ENCODE measurements at regions not wholly inside any gene's neighbourhood (a gene's known extent, or its start where the extent isn't known, plus 50 kb on each side); places are given as distances from the start of the nearest gene placed in this dataset.

DNA sequence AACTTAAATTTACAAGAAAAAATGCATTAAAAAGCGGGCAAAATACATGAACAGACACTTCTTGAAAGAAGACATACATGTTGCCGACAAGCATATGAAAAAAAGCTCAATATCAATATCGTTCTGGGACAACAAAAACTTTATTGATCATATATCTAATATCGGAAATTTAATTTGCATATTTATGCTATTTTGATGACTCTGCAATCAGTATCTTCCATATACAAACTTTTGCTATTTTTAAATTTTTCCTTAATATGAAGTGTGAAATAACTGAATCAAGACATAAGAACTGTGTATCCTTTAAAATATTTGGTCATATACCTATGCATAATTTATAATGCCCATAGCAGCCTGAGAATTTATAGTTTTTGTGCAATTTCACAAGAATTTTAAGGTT, 224.6 kb downstream of the ALX1 start:
- no peak overlapping the region for H2AFZ ChIP-seq (ENCODE audit: low read length)
- H3K4me2 ChIP-seq (ENCODE audit: low read length): no peak overlapping the region
- POLR2A ChIA-PET: interaction anchor here (0.6 kb wide), 1 partner anchor 996 kb away, joined by 3 read pairs; no protein-coding TSS in a partner anchor
- no peak for DNase-seq (ENCODE audit: low spot score)
- no peaks in the 10 kb centered on the region for H3K4me1 ChIP-seq (ENCODE audit: insufficient read depth, low read length, poor library complexity, severe bottlenecking)
- H3K79me2 ChIP-seq (ENCODE audit: insufficient read depth, low read depth, low read length): no peaks in the 10 kb centered on the region
- no peaks in the 10 kb centered on the region for H3K9me3 ChIP-seq (ENCODE audit: low read length)
- H4K20me1 ChIP-seq (ENCODE audit: insufficient read depth, low read length): no peaks in the 10 kb centered on the region
- no peaks in the 10 kb centered on the region for H3K36me3 ChIP-seq (ENCODE audit: insufficient read depth, low read length)
- BruUV-seq (replicated peaks): no TSS peak
- no peaks in the 10 kb centered on the region for H3K9me2 ChIP-seq (ENCODE audit: insufficient read depth, low read length)
- intact Hi-C loops (cut with micrococcal nuclease; ENCODE audit: unreplicated experiment): no loop called here
- no peak overlapping the region for H3K4me3 ChIP-seq (ENCODE audit: low read depth, low read length, poor library complexity, severe bottlenecking)
- H3K27ac ChIP-seq (ENCODE audit: low read depth, low read length, poor library complexity, severe bottlenecking): no peak overlapping the region
- no peak for TF ChIP-seq EZH2phosphoT487 (IDR thresholded peaks at IDR 0.05; ENCODE audit: borderline replicate concordance, low read depth, low read length)
- TF ChIP-seq, protein P1, sequence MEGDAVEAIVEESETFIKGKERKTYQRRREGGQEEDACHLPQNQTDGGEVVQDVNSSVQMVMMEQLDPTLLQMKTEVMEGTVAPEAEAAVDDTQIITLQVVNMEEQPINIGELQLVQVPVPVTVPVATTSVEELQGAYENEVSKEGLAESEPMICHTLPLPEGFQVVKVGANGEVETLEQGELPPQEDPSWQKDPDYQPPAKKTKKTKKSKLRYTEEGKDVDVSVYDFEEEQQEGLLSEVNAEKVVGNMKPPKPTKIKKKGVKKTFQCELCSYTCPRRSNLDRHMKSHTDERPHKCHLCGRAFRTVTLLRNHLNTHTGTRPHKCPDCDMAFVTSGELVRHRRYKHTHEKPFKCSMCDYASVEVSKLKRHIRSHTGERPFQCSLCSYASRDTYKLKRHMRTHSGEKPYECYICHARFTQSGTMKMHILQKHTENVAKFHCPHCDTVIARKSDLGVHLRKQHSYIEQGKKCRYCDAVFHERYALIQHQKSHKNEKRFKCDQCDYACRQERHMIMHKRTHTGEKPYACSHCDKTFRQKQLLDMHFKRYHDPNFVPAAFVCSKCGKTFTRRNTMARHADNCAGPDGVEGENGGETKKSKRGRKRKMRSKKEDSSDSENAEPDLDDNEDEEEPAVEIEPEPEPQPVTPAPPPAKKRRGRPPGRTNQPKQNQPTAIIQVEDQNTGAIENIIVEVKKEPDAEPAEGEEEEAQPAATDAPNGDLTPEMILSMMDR (conservative IDR thresholded peaks at IDR 0.05; ENCODE audit: low read length): no peak
- CTCF ChIA-PET (ENCODE audit: unreplicated experiment): no interaction called here

DNA sequence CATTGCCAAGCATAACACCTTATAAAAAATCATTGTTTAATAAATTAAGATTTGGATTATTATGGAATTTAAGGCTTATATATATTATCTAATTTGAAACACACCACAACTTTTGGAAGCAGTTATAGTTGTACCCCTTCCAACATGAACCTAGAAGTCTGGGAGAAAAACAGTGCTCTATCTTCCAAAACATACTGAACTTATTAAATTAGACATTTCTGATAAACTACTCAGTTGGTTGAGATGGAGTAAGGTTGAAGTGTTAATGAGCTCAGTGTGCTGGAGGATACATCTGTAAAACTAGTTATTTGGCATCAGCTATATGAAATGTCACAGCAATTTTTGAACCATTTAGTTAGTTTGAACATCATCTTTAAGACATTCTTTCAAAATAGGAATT, 227.4 kb downstream of the ALX1 start:
- Histone ChIP-seq H4K20me1 (ENCODE audit: insufficient read depth, low read length) (no peaks in the 10 kb centered on the region), H3K27ac (ENCODE audit: low read depth, low read length, poor library complexity, severe bottlenecking) (no peak overlapping the region), H2AFZ (ENCODE audit: low read length) (no peak overlapping the region), H3K4me3 (ENCODE audit: low read depth, low read length, poor library complexity, severe bottlenecking) (no peak overlapping the region), H3K9me2 (ENCODE audit: insufficient read depth, low read length) (no peaks in the 10 kb centered on the region), H3K4me2 (ENCODE audit: low read length) (no peak overlapping the region), H3K79me2 (ENCODE audit: insufficient read depth, low read depth, low read length) (no peaks in the 10 kb centered on the region), H3K36me3 (ENCODE audit: insufficient read depth, low read length) (no peaks in the 10 kb centered on the region), H3K9me3 (ENCODE audit: low read length) (no peaks in the 10 kb centered on the region), H3K4me1 (ENCODE audit: insufficient read depth, low read length, poor library complexity, severe bottlenecking) (no peaks in the 10 kb centered on the region)
- BruUV-seq (replicated peaks): no TSS peak
- TF ChIP-seq EZH2phosphoT487 (IDR thresholded peaks at IDR 0.05; ENCODE audit: borderline replicate concordance, low read depth, low read length): no peak
- TF ChIP-seq, protein P1 (conservative IDR thresholded peaks at IDR 0.05; ENCODE audit: low read length): no peak
- intact Hi-C loops (cut with micrococcal nuclease; ENCODE audit: unreplicated experiment): loop anchor here (1.0 kb wide), 1 partner anchor 39 kb away; no protein-coding TSS in a partner anchor
- ChIA-PET CTCF (ENCODE audit: unreplicated experiment) (no interaction called here), POLR2A (interaction anchor here (0.6 kb wide), 1 partner anchor 15 kb away, joined by 3 read pairs; no protein-coding TSS in a partner anchor)
- DNase-seq (ENCODE audit: low spot score): no peak

DNA sequence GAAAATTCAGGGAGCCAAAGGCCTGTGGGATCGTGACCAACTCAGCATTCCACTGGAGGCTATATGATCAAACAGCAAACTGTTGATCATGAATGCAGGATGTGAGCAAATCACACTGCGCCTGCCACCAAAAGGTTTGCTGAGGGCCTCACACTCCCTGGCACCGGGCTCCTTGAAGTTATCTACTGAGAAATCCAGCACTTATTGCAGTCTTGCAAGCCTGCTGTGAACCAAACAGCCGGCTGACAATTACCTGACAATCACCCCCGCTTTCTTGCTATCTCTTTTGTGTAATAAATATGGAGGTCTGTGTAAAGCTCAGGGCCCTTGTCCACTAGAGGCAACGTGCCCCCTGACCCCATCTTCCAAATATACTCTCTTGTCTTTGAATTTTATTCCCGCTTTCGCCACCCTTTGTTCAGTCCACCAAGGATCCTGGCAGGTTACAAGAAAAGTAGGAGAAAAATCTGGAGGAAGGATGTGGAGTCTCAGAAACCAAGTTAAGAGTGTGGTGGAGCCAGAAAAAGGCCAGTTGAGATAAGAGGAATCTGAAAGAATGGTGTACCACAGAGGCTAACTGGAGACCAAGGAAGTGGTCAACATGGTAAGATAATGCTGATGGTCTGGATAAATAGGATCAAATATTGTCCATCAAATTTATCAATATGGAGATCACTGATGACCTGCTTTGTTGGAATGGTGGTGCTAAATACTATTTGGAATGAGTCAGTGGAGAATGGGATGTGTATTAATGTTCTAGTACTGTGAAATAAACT, 229.2 kb downstream of the ALX1 start:
- CTCF ChIA-PET (ENCODE audit: unreplicated experiment): no interaction called here
- BruUV-seq (replicated peaks): no TSS peak
- H2AFZ ChIP-seq (ENCODE audit: low read length): no peak overlapping the region
- H3K4me2 ChIP-seq (ENCODE audit: low read length): no peak overlapping the region
- H3K4me1 ChIP-seq (ENCODE audit: insufficient read depth, low read length, poor library complexity, severe bottlenecking): no peaks in the 10 kb centered on the region
- intact Hi-C loops (cut with micrococcal nuclease; ENCODE audit: unreplicated experiment): no loop called here
- no peaks in the 10 kb centered on the region for H4K20me1 ChIP-seq (ENCODE audit: insufficient read depth, low read length)
- no peaks in the 10 kb centered on the region for H3K9me3 ChIP-seq (ENCODE audit: low read length)
- H3K27ac ChIP-seq (ENCODE audit: low read depth, low read length, poor library complexity, severe bottlenecking): no peak overlapping the region
- TF ChIP-seq, protein P1 (conservative IDR thresholded peaks at IDR 0.05; ENCODE audit: low read length): no peak
- no peak for TF ChIP-seq EZH2phosphoT487 (IDR thresholded peaks at IDR 0.05; ENCODE audit: borderline replicate concordance, low read depth, low read length)
- H3K9me2 ChIP-seq (ENCODE audit: insufficient read depth, low read length): no peaks in the 10 kb centered on the region
- no peaks in the 10 kb centered on the region for H3K79me2 ChIP-seq (ENCODE audit: insufficient read depth, low read depth, low read length)
- no peak for DNase-seq (ENCODE audit: low spot score)
- POLR2A ChIA-PET: no interaction called here
- no peak overlapping the region for H3K4me3 ChIP-seq (ENCODE audit: low read depth, low read length, poor library complexity, severe bottlenecking)
- H3K36me3 ChIP-seq (ENCODE audit: insufficient read depth, low read length): no peaks in the 10 kb centered on the region

Data from OCI-LY7 (cell line).